ENCODE measurements at regions not wholly inside any gene's neighbourhood (a gene's known extent, or its start where the extent isn't known, plus 50 kb on each side); places are given as distances from the start of the nearest gene placed in this dataset.

DNA sequence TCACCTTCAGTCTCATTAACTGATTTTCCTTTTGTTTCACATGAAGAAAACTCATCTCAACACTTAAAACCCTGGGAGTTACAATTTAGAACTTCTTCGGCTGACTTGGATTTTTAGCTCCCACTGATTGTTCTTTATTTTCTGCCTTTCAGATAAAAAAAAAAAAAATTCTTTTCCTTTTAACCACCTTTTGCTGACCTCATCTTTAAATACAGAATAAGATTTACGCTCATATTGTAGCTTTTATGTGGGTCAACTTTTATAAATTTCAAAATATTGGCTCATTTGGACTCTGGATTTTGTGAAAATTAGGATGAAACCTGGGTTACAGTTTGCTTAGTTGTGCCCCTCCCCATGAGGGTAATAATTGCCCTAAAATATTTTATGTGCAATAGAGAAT, 659.3 kb downstream of the ZNF674 start:
- no peak for TF ChIP-seq POLR2AphosphoS5 (IDR thresholded peaks at IDR 0.05; ENCODE audit: insufficient read depth in 1 of 2, low read depth in 1 of 2)
- TF ChIP-seq, protein P1, sequence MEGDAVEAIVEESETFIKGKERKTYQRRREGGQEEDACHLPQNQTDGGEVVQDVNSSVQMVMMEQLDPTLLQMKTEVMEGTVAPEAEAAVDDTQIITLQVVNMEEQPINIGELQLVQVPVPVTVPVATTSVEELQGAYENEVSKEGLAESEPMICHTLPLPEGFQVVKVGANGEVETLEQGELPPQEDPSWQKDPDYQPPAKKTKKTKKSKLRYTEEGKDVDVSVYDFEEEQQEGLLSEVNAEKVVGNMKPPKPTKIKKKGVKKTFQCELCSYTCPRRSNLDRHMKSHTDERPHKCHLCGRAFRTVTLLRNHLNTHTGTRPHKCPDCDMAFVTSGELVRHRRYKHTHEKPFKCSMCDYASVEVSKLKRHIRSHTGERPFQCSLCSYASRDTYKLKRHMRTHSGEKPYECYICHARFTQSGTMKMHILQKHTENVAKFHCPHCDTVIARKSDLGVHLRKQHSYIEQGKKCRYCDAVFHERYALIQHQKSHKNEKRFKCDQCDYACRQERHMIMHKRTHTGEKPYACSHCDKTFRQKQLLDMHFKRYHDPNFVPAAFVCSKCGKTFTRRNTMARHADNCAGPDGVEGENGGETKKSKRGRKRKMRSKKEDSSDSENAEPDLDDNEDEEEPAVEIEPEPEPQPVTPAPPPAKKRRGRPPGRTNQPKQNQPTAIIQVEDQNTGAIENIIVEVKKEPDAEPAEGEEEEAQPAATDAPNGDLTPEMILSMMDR (IDR thresholded peaks at IDR 0.05): no peak
- TF ChIP-seq POLR2A (IDR thresholded peaks at IDR 0.05): no peak
- Histone ChIP-seq H3K4me1 (no peaks in the 10 kb centered on the region), H3K27ac (no peak overlapping the region), H3K36me3 (no peaks in the 10 kb centered on the region), H3K27me3 (no peaks in the 10 kb centered on the region), H3K9me3 (no peaks in the 10 kb centered on the region), H3K4me3 (no peak overlapping the region)
- DNase-seq (ENCODE audit: extremely low spot score in 2 of 2): no peak
- intact Hi-C loops (cut with DNase I): no loop called here

DNA sequence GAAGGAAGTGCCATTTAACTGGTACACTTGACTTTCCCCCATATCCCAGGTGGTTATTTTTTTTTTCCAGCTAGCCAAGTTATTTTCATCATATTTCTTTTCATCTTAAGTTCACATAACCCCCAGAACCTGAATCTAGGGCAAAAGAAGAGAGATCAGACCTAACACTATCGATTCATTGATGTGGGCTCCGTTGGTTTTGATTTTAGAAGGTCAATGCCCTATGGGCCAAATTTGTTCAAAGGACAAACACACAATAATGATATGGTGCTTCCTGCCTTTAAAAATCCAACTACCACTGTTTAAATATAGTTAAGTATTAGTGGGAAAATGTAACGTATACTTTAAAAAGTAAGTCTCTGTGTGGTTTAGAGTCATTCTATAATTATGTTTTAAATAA, 665.7 kb downstream of the ZNF674 start:
- TF ChIP-seq, protein P1 (IDR thresholded peaks at IDR 0.05): no peak
- TF ChIP-seq POLR2A (IDR thresholded peaks at IDR 0.05) (no peak), POLR2AphosphoS5 (IDR thresholded peaks at IDR 0.05; ENCODE audit: insufficient read depth in 1 of 2, low read depth in 1 of 2) (no peak)
- Histone ChIP-seq H3K36me3 (no peaks in the 10 kb centered on the region), H3K9me3 (no peaks in the 10 kb centered on the region), H3K27ac (no peak overlapping the region), H3K27me3 (no peaks in the 10 kb centered on the region), H3K4me3 (no peak overlapping the region), H3K4me1 (no peaks in the 10 kb centered on the region)
- intact Hi-C loops (cut with DNase I): no loop called here
- no peak for DNase-seq (ENCODE audit: extremely low spot score in 2 of 2)

DNA sequence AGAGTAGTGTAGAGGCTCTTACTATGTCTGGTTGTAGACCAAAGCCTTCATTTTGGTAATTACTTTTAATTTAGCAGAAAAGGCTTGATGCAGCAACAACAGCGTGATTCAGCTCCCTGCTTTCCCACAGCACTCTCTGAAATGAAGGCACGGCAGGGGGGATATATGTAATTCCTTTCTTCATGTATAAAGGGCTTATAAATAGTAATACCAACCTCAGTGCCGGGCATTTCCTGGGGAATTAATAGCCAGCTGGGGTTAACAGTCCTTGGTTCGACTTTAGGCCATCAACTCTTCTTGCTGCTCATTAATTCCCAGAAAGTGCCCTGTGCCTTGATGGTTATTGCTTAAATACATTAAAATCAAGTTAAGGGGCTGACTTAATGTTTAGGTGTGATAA, 669.0 kb downstream of the ZNF674 start:
- intact Hi-C loops (cut with DNase I): no loop called here
- Histone ChIP-seq H3K9me3 (no peaks in the 10 kb centered on the region), H3K4me1 (no peaks in the 10 kb centered on the region), H3K27ac (no peak overlapping the region), H3K4me3 (no peak overlapping the region), H3K27me3 (no peaks in the 10 kb centered on the region), H3K36me3 (no peaks in the 10 kb centered on the region)
- DNase-seq (ENCODE audit: extremely low spot score in 2 of 2): no peak
- TF ChIP-seq, protein P1 (IDR thresholded peaks at IDR 0.05): no peak
- TF ChIP-seq POLR2A (IDR thresholded peaks at IDR 0.05): no peak
- TF ChIP-seq POLR2AphosphoS5 (IDR thresholded peaks at IDR 0.05; ENCODE audit: insufficient read depth in 1 of 2, low read depth in 1 of 2): no peak

- TF ChIP-seq POLR2AphosphoS5 (IDR thresholded peaks at IDR 0.05; ENCODE audit: insufficient read depth in 1 of 2, low read depth in 1 of 2): no peak
- TF ChIP-seq, protein P1 (IDR thresholded peaks at IDR 0.05): no peak
Measured at GRCh38 chrX:45873781-45874180, 671.4 kb downstream of the ZNF674 start.

DNA sequence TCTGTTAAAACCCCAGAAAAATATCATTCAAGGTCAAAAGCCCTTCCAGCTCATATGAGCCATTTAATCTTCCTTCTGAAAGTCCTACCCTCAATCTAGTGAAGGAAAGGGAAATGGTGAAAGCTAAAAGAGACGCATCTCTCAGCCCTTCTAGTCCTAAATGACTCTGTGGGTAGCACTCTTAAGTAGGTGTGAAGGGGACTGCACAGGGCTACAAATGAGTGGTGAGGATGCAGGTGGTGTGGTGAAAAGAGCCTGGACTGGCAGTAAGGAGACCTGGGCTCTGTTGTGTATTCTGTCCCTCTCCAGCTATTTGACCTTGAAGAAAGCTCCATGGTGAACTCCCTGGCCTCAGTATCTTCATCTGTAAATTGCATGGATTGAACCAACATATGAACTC, 671.8 kb upstream of the DIPK2B start:
- Histone ChIP-seq H3K4me1 (no peaks in the 10 kb centered on the region), H3K9me3 (no peaks in the 10 kb centered on the region), H3K4me3 (no peak overlapping the region), H3K27ac (no peak overlapping the region), H3K36me3 (no peaks in the 10 kb centered on the region), H3K27me3 (no peaks in the 10 kb centered on the region)
- intact Hi-C loops (cut with DNase I): no loop called here
- no peak for TF ChIP-seq POLR2A (IDR thresholded peaks at IDR 0.05)
- no peak for TF ChIP-seq POLR2AphosphoS5 (IDR thresholded peaks at IDR 0.05; ENCODE audit: insufficient read depth in 1 of 2, low read depth in 1 of 2)
- TF ChIP-seq, protein P1 (IDR thresholded peaks at IDR 0.05): no peak
- no peak for DNase-seq (ENCODE audit: extremely low spot score in 2 of 2)

More at GRCh38 chrX:45873781-45874180, 671.4 kb downstream of the ZNF674 start:
- no peaks in the 10 kb centered on the region for H3K36me3 ChIP-seq
- no peak for DNase-seq (ENCODE audit: extremely low spot score in 2 of 2)
- intact Hi-C loops (cut with DNase I): no loop called here
- no peak overlapping the region for H3K27ac ChIP-seq
- H3K4me3 ChIP-seq: no peak overlapping the region
- no peaks in the 10 kb centered on the region for H3K27me3 ChIP-seq
- no peaks in the 10 kb centered on the region for H3K4me1 ChIP-seq
- H3K9me3 ChIP-seq: no peaks in the 10 kb centered on the region
